ENCODE measurements at regions not wholly inside any gene's neighbourhood (a gene's known extent, or its start where the extent isn't known, plus 50 kb on each side); places are given as distances from the start of the nearest gene placed in this dataset.
"Not testable (repeated sequence)": the region's sequence is repeated elsewhere in the genome, so short reads cannot be mapped to it uniquely, and the experiment has no call there.

- TF ChIP-seq CTCF, EP300, POLR2A (IDR thresholded peaks at IDR 0.05): not testable (repeated sequence)
These were observed 115.2 kb downstream of the PCDH10 start for GRCh38 chr4:133264251-133264650.

All from ovary (tissue), 3 donors.